ENCODE measurements at regions not wholly inside any gene's neighbourhood (a gene's known extent, or its start where the extent isn't known, plus 50 kb on each side); places are given as distances from the start of the nearest gene placed in this dataset.
"Not testable (repeated sequence)": the region's sequence is repeated elsewhere in the genome, so short reads cannot be mapped to it uniquely, and the experiment has no call there.

GRCh38 chr10:22150842-22151241 lies 67.0 kb downstream of the EBLN1 start:
- H3K27ac Mint-ChIP-seq (ENCODE audit: unreplicated experiment), result no peak overlapping the region
- no peak overlapping the region for H3K4me3 Mint-ChIP-seq (ENCODE audit: unreplicated experiment)
- no peaks in the 10 kb centered on the region for H3K36me3 Mint-ChIP-seq (ENCODE audit: insufficient read depth, unreplicated experiment)
- Histone ChIP-seq H3K4me1 (no peaks in the 10 kb centered on the region), H3K9me3 (peaks cover 3% of the 10 kb centered on the region; the same call in 1 of the 2 replicates), H3K4me3 (ENCODE audit: low read depth, low read length) (no peak overlapping the region), H3K36me3 (ENCODE audit: control insufficient read depth, insufficient read depth, low read length) (no peaks in the 10 kb centered on the region), H3K27me3 (replicated peaks; ENCODE audit: control insufficient read depth, insufficient read depth, low read length) (no peaks in the 10 kb centered on the region)
- H3K9me3 Mint-ChIP-seq (ENCODE audit: unreplicated experiment), result peaks cover 44% of the 10 kb centered on the region
- H3K4me1 Mint-ChIP-seq (ENCODE audit: low read depth, unreplicated experiment), result no peaks in the 10 kb centered on the region
- peaks cover 10% of the 10 kb centered on the region for H3K27me3 Mint-ChIP-seq (ENCODE audit: insufficient read depth, unreplicated experiment)
- BruUV-seq (replicated peaks), result no TSS peak
- no peak for DNase-seq
- ChIA-PET CTCF (no interaction called here), POLR2A (no interaction called here)
- TF ChIP-seq CTCF (IDR thresholded peaks at IDR 0.05; ENCODE audit: insufficient read depth in 1 of 2, low read depth in 1 of 2, low read length in 1 of 2, severe bottlenecking in 1 of 2, unreplicated experiment in 1 of 2), result no peak
- intact Hi-C loops (cut with micrococcal nuclease; ENCODE audit: unreplicated experiment), result no loop called here

DNA sequence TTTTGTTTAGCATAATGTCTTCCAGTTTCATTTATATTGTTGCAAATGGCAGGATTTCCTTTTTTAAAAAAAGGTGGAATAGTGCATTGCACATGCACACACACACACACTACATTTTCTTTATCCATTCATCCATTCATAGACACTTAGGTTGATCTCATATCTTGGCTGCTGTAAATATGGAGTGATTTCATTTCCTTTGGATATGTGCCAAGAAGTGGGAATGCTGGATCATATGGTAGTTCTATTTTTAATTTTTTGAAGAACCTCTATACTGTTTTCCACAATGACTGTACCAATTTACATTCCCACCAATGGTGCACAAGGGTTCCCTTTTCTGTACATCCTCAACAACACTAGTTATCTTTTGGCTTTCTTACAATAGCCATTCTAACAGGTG lies 68.9 kb downstream of the EBLN1 start:
- H3K4me1 ChIP-seq, result no peaks in the 10 kb centered on the region
- peaks cover 3% of the 10 kb centered on the region; the same call in 1 of the 2 replicates for H3K9me3 ChIP-seq
- H3K4me1 Mint-ChIP-seq (ENCODE audit: low read depth, unreplicated experiment), result no peaks in the 10 kb centered on the region
- BruUV-seq (replicated peaks), result no TSS peak
- no peaks in the 10 kb centered on the region for H3K36me3 ChIP-seq (ENCODE audit: control insufficient read depth, insufficient read depth, low read length)
- H3K27me3 ChIP-seq (replicated peaks; ENCODE audit: control insufficient read depth, insufficient read depth, low read length), result no peaks in the 10 kb centered on the region
- no peaks in the 10 kb centered on the region for H3K36me3 Mint-ChIP-seq (ENCODE audit: insufficient read depth, unreplicated experiment)
- peaks cover 44% of the 10 kb centered on the region for H3K9me3 Mint-ChIP-seq (ENCODE audit: unreplicated experiment)
- ChIA-PET CTCF (no interaction called here), POLR2A (no interaction called here)
- TF ChIP-seq CTCF (IDR thresholded peaks at IDR 0.05; ENCODE audit: insufficient read depth in 1 of 2, low read depth in 1 of 2, low read length in 1 of 2, severe bottlenecking in 1 of 2, unreplicated experiment in 1 of 2), result no peak
- no peak overlapping the region for H3K4me3 ChIP-seq (ENCODE audit: low read depth, low read length)
- peaks cover 10% of the 10 kb centered on the region for H3K27me3 Mint-ChIP-seq (ENCODE audit: insufficient read depth, unreplicated experiment)
- intact Hi-C loops (cut with micrococcal nuclease; ENCODE audit: unreplicated experiment), result no loop called here
- DNase-seq, result no peak
- no peak overlapping the region for H3K4me3 Mint-ChIP-seq (ENCODE audit: unreplicated experiment)
- no peak overlapping the region for H3K27ac Mint-ChIP-seq (ENCODE audit: unreplicated experiment)

GRCh38 chr10:22145873-22146272 lies 71.9 kb downstream of the EBLN1 start:
- H3K36me3 Mint-ChIP-seq (ENCODE audit: insufficient read depth, unreplicated experiment); CTCF ChIA-PET; H3K4me3 ChIP-seq (ENCODE audit: low read depth, low read length); H3K9me3 ChIP-seq; POLR2A ChIA-PET; H3K4me3 Mint-ChIP-seq (ENCODE audit: unreplicated experiment); H3K4me1 Mint-ChIP-seq (ENCODE audit: low read depth, unreplicated experiment); H3K4me1 ChIP-seq; DNase-seq; H3K27ac Mint-ChIP-seq (ENCODE audit: unreplicated experiment); H3K36me3 ChIP-seq (ENCODE audit: control insufficient read depth, insufficient read depth, low read length); H3K27me3 ChIP-seq (replicated peaks; ENCODE audit: control insufficient read depth, insufficient read depth, low read length); intact Hi-C loops (cut with micrococcal nuclease; ENCODE audit: unreplicated experiment); BruUV-seq (replicated peaks): not testable (repeated sequence)
- Mint-ChIP-seq H3K9me3 (ENCODE audit: unreplicated experiment) (peaks cover 28% of the 10 kb centered on the region), H3K27me3 (ENCODE audit: insufficient read depth, unreplicated experiment) (peaks cover 10% of the 10 kb centered on the region)

DNA sequence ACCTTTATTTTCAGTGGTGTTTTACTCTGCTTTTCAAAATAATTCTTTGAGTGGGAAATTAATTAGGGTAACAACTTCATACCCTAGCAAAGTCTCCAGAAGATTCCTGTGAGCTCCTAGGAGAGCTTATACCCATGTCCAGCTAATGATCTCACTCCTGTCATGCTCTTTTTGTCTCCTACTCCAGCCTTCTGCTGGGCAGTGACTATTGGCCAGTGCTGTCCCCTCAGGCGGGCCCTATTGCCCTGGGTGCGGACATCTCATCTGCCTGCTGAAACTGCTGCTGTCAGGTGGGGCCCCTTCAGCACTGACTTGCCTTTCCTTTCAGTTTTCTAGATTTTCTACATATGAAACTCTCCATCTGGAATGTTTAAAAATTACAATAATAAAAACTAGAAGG lies 80.3 kb downstream of the EBLN1 start:
- H3K4me3 ChIP-seq (ENCODE audit: low read depth, low read length), result no peak overlapping the region
- ChIA-PET POLR2A (no interaction called here), CTCF (no interaction called here)
- no peaks in the 10 kb centered on the region for H3K27me3 Mint-ChIP-seq (ENCODE audit: insufficient read depth, unreplicated experiment)
- intact Hi-C loops (cut with micrococcal nuclease; ENCODE audit: unreplicated experiment), result no loop called here
- no peak overlapping the region for H3K4me3 Mint-ChIP-seq (ENCODE audit: unreplicated experiment)
- H3K36me3 Mint-ChIP-seq (ENCODE audit: insufficient read depth, unreplicated experiment), result no peaks in the 10 kb centered on the region
- H3K4me1 ChIP-seq, result no peaks in the 10 kb centered on the region
- no peak for DNase-seq
- no TSS peak for BruUV-seq (replicated peaks)
- H3K36me3 ChIP-seq (ENCODE audit: control insufficient read depth, insufficient read depth, low read length), result no peaks in the 10 kb centered on the region
- TF ChIP-seq CTCF (IDR thresholded peaks at IDR 0.05; ENCODE audit: insufficient read depth in 1 of 2, low read depth in 1 of 2, low read length in 1 of 2, severe bottlenecking in 1 of 2, unreplicated experiment in 1 of 2), result no peak
- H3K27ac Mint-ChIP-seq (ENCODE audit: unreplicated experiment), result no peak overlapping the region
- no peaks in the 10 kb centered on the region for H3K9me3 ChIP-seq
- H3K27me3 ChIP-seq (replicated peaks; ENCODE audit: control insufficient read depth, insufficient read depth, low read length), result no peaks in the 10 kb centered on the region
- no peaks in the 10 kb centered on the region for H3K9me3 Mint-ChIP-seq (ENCODE audit: unreplicated experiment)
- peaks cover 6% of the 10 kb centered on the region for H3K4me1 Mint-ChIP-seq (ENCODE audit: low read depth, unreplicated experiment)
